Small intestine (tissue), 7 donors: ENCODE measurements at regions not wholly inside any gene's neighbourhood (a gene's known extent, or its start where the extent isn't known, plus 50 kb on each side); places are given as distances from the start of the nearest gene placed in this dataset.

ENCODE experiments used
- DNase-seq, 2 donors: peaks; one replicate each; pipeline versions ENCODE4 v3.0.0 to v3.0.0-alpha.2; 2013
- FAIRE-seq: peaks from 2 replicates; lab custom pipeline; 2012; peaks lifted over from hg19 to GRCh38; lab: Jason Lieb, UNC
- H3K27ac ChIP-seq, 3 donors: one replicate each; pipeline ENCODE4 v1.5.1; 2013; ENCODE audit warnings: low read length in 2 of 3, mild to moderate bottlenecking in 2 of 3, control low read depth in 1 of 3, inconsistent platforms in 1 of 3, low read depth in 1 of 3, moderate library complexity in 1 of 3
- H3K27me3 ChIP-seq, 3 donors: one replicate each; pipeline ENCODE4 v1.6.1; 2013; ENCODE audit warnings: low read length in 3 of 3, inconsistent platforms in 1 of 3; ENCODE audit not compliant: control insufficient read depth in 3 of 3, insufficient read depth in 3 of 3
- H3K36me3 ChIP-seq, 3 donors: one replicate each; pipeline ENCODE4 v1.6.1; 2013; ENCODE audit warnings: low read length in 3 of 3, inconsistent platforms in 1 of 3, low read depth in 1 of 3, mild to moderate bottlenecking in 1 of 3, moderate library complexity in 1 of 3; ENCODE audit not compliant: control insufficient read depth in 3 of 3, insufficient read depth in 2 of 3
- H3K4me1 ChIP-seq, 3 donors: one replicate each; pipeline ENCODE4 v1.6.1; 2013; ENCODE audit warnings: low read length in 2 of 3, inconsistent platforms in 1 of 3, low read depth in 1 of 3, mild to moderate bottlenecking in 1 of 3, moderate library complexity in 1 of 3; ENCODE audit not compliant: control insufficient read depth in 3 of 3, insufficient read depth in 2 of 3
- H3K4me3 ChIP-seq, 3 donors: one replicate each; pipeline ENCODE4 v1.5.1; 2013; ENCODE audit warnings: low read length in 3 of 3, control low read depth in 1 of 3, inconsistent platforms in 1 of 3, low read depth in 1 of 3, mild to moderate bottlenecking in 1 of 3, moderate library complexity in 1 of 3
- H3K9me3 ChIP-seq, 2 donors: one replicate each; pipeline ENCODE4 v1.6.1; 2013; ENCODE audit warnings: low read depth in 1 of 2, low read length in 1 of 2; ENCODE audit not compliant: control insufficient read depth in 2 of 2, insufficient read depth in 1 of 2
- WGBS, 3 donors: extraction: QIAGEN DNeasy Blood & Tissue Kit; methylation state at CpG; one replicate each; pipeline ENCODE4 v1.1.7; 2013; 5-methylcytosine and 5-hydroxymethylcytosine counted together
- donor health status: healthy with polysubstance abuse.
- donor health status: control.
- donor health status: control.
- donor health status: Bipolar disorder and iron deficiency.
- donor health status: healthy.

DNA sequence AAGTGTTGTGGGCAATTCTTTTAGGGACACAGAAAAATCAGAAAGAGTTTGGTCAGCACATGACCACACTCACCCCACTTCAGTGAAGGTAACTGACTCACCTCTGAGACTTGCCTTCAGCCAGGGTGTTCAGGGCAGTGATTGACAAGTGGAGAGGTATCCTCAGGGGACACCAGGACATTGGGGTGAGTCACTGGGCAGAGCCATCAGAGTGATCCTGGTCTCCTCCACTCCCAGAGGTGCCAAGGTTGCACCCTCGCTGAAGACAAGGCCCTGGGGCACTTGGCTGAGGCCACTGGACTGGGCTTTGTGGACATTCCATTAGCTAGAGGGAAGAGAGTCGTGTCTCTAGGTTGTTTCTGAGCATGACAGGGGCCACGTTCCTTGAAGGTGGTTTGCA is 113.4 kb downstream of the GADD45G start:
- FAIRE-seq: no peak
- Histone ChIP-seq H3K4me3 (no peak overlapping the region), H3K36me3 (no peaks in the 10 kb centered on the region), H3K9me3 (peaks cover 0 to 6% of the 10 kb centered on the region in 2 donors), H3K4me1 (peaks cover 0 to 15% (median 0%) of the 10 kb centered on the region in 3 donors), H3K27me3 (no peaks in the 10 kb centered on the region), H3K27ac (no peak overlapping the region)
- 59 to 74% (median 72%) methylated on average over 3 of the region's 3 CpGs for WGBS, 3 donors
- DNase-seq: no peak

DNA sequence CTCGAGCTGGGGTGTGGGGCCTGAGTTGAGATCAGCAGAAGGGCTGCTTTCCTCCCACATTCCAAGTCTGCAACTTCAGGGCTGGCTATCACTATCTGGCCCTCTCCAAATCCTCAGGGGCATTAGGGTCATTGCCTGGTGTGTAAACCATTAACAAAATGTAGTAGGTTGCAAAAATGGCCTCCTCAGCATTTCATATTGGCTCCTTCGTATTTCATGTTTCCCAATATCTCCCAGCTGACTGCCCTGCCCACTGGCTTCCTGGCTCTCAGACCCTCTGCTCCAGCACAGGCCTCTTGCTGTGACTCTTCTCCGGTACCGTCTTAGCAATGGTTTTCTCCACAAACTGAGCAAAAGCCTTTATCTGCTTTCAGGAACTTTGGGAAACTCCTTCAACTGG is 113.8 kb downstream of the GADD45G start:
- Histone ChIP-seq H3K27ac (no peak overlapping the region), H3K27me3 (no peaks in the 10 kb centered on the region), H3K4me3 (no peak overlapping the region), H3K4me1 (peaks cover 0 to 15% (median 0%) of the 10 kb centered on the region in 3 donors), H3K36me3 (no peaks in the 10 kb centered on the region), H3K9me3 (peaks cover 0 to 6% of the 10 kb centered on the region in 2 donors)
- 92 to 98% (median 95%) methylated on average over 4 of the region's 4 CpGs for WGBS, 3 donors
- DNase-seq: no peak
- no peak for FAIRE-seq

DNA sequence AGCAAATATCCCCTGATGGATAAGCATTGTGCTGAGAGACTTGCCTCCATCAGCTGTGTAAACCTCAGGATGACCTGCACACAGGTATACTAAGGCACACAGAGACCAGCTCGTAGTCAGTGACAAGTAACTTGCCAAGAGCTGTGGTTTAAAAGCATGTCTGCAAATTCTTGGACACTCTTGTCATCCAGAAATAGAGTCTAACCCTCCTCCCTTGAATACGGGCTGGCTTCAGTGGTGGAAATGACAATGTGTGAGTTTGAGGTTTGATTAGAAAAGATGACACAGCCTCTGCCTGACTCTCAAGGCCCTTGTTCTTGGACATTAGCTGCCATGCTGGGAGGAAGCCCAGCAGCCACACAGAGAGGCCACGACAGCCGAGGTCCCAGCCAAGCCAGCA is 114.4 kb downstream of the GADD45G start:
- Histone ChIP-seq H3K4me3 (no peak overlapping the region), H3K36me3 (no peaks in the 10 kb centered on the region), H3K27ac (no peak overlapping the region), H3K27me3 (no peaks in the 10 kb centered on the region), H3K4me1 (peaks cover 0 to 15% (median 0%) of the 10 kb centered on the region in 3 donors), H3K9me3 (peaks cover 0 to 6% of the 10 kb centered on the region in 2 donors)
- WGBS, 3 donors: 79 to 91% (median 88%) methylated on average over 4 of the region's 4 CpGs
- FAIRE-seq (no peak), DNase-seq (no peak)

DNA sequence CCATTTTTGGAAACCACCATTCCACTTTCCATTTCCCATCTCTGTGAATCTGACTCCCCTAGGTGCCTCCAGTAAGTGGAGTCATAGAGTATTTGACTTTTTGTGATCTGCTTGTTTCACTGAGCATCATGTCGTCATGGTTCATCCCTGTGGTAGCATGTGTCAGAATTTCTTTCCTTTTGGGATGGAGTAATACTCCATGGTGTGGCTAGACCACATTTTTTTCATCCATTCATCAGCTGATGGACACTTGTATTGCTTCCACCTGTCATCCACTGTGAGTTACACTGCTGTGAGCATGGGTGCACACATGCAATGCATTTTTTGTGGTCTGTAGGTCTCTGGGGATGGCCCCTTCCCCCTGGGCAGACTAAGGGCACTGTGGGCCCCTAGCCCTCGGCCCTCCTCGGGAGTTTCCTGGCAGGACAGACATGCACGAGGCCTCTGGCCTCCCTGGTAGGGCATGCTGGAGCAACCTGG is 115.9 kb downstream of the GADD45G start:
- no peaks in the 10 kb centered on the region for H3K36me3 ChIP-seq
- DNase-seq: no peak
- H3K4me1 ChIP-seq: peaks cover 0 to 15% (median 0%) of the 10 kb centered on the region in 3 donors
- WGBS, 3 donors: 72 to 80% (median 75%) methylated on average over 4 of the region's 4 CpGs
- H3K27ac ChIP-seq: peak overlapping the region in 1 of 3 donors; percentile 20
- FAIRE-seq: no peak
- peaks cover 0 to 6% of the 10 kb centered on the region in 2 donors for H3K9me3 ChIP-seq
- no peak overlapping the region for H3K4me3 ChIP-seq
- no peaks in the 10 kb centered on the region for H3K27me3 ChIP-seq

DNA sequence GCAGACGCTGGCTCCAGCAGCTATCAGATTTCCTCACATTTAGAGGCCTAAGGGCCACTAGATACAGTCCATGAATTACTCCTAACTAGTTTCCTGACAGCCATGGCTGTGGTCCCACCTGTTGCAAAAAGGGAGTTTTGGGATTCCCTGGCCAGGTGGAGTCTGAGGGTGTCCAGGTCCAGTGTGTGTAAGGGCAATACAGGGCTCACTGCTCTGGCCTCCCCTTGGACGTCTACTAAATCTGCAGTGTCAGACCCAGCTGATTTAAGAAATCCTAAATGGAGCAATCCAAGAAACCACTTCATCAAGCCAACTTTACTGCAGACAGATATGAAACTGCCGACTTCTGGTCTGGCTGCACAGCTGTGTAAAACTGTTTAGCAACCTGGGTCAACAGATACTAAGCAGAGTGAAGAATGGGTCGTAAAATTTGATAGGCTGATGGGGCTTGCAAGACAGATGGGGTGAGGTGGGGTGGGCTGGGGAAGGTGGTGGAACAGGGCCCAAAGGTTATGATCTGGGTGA is 116.4 kb downstream of the GADD45G start:
- peaks cover 0 to 6% of the 10 kb centered on the region in 2 donors for H3K9me3 ChIP-seq
- H3K4me3 ChIP-seq: no peak overlapping the region
- no peaks in the 10 kb centered on the region for H3K27me3 ChIP-seq
- FAIRE-seq: no peak
- 30 to 52% (median 49%) methylated on average over 4 of the region's 4 CpGs for WGBS, 3 donors
- H3K36me3 ChIP-seq: no peaks in the 10 kb centered on the region
- peaks cover 0 to 15% (median 0%) of the 10 kb centered on the region in 3 donors for H3K4me1 ChIP-seq
- DNase-seq: peak in 1 of 2 donors; percentile 75
- peak overlapping the region in 1 of 3 donors; percentile 20 for H3K27ac ChIP-seq

DNA sequence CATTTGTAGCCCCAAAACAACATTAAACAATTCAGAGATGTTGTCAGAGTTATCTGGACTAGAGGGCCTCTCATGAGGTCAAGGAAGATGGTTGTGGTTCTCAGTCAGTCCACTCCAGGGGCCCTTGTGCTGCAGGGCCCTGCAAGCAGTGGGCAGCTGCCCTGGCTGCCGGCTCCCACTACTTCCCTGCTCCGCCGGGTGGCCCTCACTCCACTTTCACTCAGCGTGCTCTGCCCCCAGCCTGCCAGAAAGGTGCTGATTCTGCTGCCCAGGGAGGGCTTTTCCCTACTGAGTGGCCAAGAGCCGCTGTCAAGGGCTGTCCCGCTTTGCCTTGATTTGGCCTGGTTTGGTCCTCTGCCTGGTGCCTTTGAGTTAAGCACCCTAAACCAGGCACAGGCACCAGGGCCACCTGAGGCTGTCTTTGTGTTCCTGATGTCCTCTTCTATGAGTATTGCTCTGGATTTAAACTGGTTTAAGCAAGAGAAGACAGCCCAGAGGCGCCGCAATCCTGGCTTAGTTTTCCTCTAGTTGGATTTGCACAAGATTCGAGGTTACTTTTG is 117.2 kb downstream of the GADD45G start:
- Histone ChIP-seq H3K27me3 (no peaks in the 10 kb centered on the region), H3K27ac (no peak overlapping the region), H3K36me3 (no peaks in the 10 kb centered on the region), H3K4me3 (no peak overlapping the region), H3K4me1 (peaks cover 0 to 15% (median 0%) of the 10 kb centered on the region in 3 donors), H3K9me3 (peaks cover 0 to 6% of the 10 kb centered on the region in 2 donors)
- FAIRE-seq: no peak
- no peak for DNase-seq
- 86 to 91% (median 87%) methylated on average over 9 of the region's 9 CpGs for WGBS, 3 donors

DNA sequence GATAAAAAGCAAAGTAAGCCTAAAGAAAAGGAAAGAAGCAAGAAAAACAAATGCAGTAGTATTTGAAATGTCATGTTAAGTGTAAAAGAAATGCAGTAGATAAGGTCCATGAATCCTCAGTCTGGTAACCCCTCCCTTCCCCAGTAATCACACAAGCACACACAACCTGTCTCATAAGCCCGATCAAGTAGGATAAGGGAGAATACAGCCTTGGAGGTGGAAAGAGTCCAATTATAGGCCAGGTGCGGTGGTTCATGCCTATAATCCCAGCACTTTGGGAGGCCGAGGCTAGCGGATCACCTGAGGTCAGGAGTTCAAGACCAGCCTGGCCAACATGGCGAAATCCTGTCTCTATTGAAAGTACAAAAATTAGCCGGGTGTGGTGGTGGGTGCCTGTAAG is 117.9 kb downstream of the GADD45G start:
- H3K4me1 ChIP-seq: peaks cover 0 to 15% (median 0%) of the 10 kb centered on the region in 3 donors
- peaks cover 0 to 2% of the 10 kb centered on the region in 2 donors for H3K9me3 ChIP-seq
- DNase-seq (no peak), FAIRE-seq (no peak)
- no peaks in the 10 kb centered on the region for H3K27me3 ChIP-seq
- no peak overlapping the region for H3K27ac ChIP-seq
- no peak overlapping the region for H3K4me3 ChIP-seq
- H3K36me3 ChIP-seq: no peaks in the 10 kb centered on the region
- 46 to 75% (median 59%) methylated on average over 6 of the region's 6 CpGs for WGBS, 3 donors

DNA sequence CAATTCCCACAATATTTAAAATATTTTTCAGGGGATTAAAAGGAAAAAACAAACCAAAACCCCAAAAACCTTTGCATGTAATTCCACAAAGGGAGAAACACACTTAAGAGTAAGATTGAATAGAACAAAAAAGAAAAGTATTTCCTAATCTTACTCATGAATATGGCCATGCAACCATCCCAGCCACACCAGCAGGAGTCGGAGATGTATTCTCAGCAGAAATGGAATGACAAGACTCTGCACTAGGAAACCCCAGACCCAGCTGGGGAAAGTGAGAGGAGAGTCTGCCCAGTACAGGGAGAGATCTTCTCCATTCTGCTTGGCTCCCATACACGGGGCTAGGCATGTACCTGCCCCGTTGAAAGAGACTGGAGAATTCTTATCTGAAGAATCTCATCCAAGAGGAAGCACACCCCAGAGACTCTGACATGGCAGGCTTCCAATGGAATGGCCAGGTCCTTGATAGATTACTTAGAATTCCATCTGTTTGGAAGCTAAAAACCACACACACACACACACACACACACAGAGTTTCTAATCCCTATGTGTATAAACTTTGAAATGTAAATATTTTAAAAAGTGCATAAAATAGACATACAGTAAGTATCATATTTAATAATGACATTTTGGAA is 118.8 kb downstream of the GADD45G start:
- Histone ChIP-seq H3K9me3 (no peaks in the 10 kb centered on the region), H3K27me3 (no peaks in the 10 kb centered on the region), H3K36me3 (no peaks in the 10 kb centered on the region), H3K4me3 (no peak overlapping the region), H3K27ac (no peak overlapping the region), H3K4me1 (peaks cover 0 to 15% (median 0%) of the 10 kb centered on the region in 3 donors)
- DNase-seq: no peak
- WGBS, 3 donors: 34 to 39% (median 38%) methylated on average over 3 of the region's 3 CpGs
- no peak for FAIRE-seq
